ENCODE measurements at regions not wholly inside any gene's neighbourhood (a gene's known extent, or its start where the extent isn't known, plus 50 kb on each side); places are given as distances from the start of the nearest gene placed in this dataset.

GRCh38 chr11:97136067-97136466, 746.3 kb downstream of the JRKL start:
- ATAC-seq, result no peak
- in situ Hi-C loops (cut with MboI) (loop anchor here (5.0 kb wide), 1 partner anchor 674 kb away; no protein-coding TSS in a partner anchor), intact Hi-C loops (cut with micrococcal nuclease; ENCODE audit: unreplicated experiment) (no loop called here)
- H3K4me2 ChIP-seq (ENCODE audit: control insufficient read depth, insufficient read depth), result no peak overlapping the region
- H3K27ac ChIP-seq (ENCODE audit: control insufficient read depth, insufficient read depth), result no peak overlapping the region
- H3K27me3 ChIP-seq (replicated peaks in 1 of 2; ENCODE audit: control insufficient read depth in 2 of 2, insufficient read depth in 2 of 2, low read length in 1 of 2), result no peaks in the 10 kb centered on the region
- H3K4me1 ChIP-seq (ENCODE audit: control insufficient read depth, insufficient read depth, low read length), result no peaks in the 10 kb centered on the region
- H4K20me1 ChIP-seq (ENCODE audit: control insufficient read depth, insufficient read depth), result no peaks in the 10 kb centered on the region
- H3K79me2 ChIP-seq (ENCODE audit: control insufficient read depth, insufficient read depth, low read length), result no peaks in the 10 kb centered on the region
- no peaks in the 10 kb centered on the region for H3K36me3 ChIP-seq (ENCODE audit: control insufficient read depth in 2 of 2, insufficient read depth in 2 of 2, low read length in 1 of 2)
- WGBS (ENCODE audit: insufficient coverage, insufficient replicate concordance, low lambda C conversion rate, missing lambda C conversion rate), result 0% methylated on average over 1 of the region's 1 CpG
- no peak for DNase-seq (ENCODE audit: low read depth, low spot score)
- no peak overlapping the region for H3K4me3 ChIP-seq
- no TSS peak for BruUV-seq (replicated peaks)
- CTCF ChIA-PET, result no interaction called here
- SMC1A ChIA-PET (ENCODE audit: uncharacterized antibody, unreplicated experiment), result interaction anchor here (1.1 kb wide), 2 partner anchors 8 to 27 kb away, joined by 3 read pairs; no protein-coding TSS in a partner anchor
- no peak for FAIRE-seq
- POLR2A ChIA-PET, result no interaction called here
- H3K9ac ChIP-seq (ENCODE audit: control insufficient read depth, insufficient read depth, low read length), result no peak overlapping the region
- H2AFZ ChIP-seq (ENCODE audit: control insufficient read depth, low read depth, low read length), result no peak overlapping the region
- TF ChIP-seq E2F8 (IDR thresholded peaks at IDR 0.05; ENCODE audit: low read depth, partially characterized antibody) (no peak), MAX (IDR thresholded peaks at IDR 0.05; ENCODE audit: low read depth, low read length) (no peak), NRF1 (conservative IDR thresholded peaks at IDR 0.05; ENCODE audit: low read depth, low read length) (no peak), POLR2AphosphoS5 (IDR thresholded peaks at IDR 0.05; ENCODE audit: low read length) (no peak), SREBF2 (IDR thresholded peaks at IDR 0.05; ENCODE audit: low read length) (no peak), SUPT20H (IDR thresholded peaks at IDR 0.05; ENCODE audit: borderline replicate concordance, control insufficient read depth, low read depth, low read length) (no peak), JUNB (IDR thresholded peaks at IDR 0.05) (0 out of 2 replicates have a peak, but pooled peaks have one; percentile 9), NR2F1 (conservative IDR thresholded peaks at IDR 0.05) (no peak)
- no peaks in the 10 kb centered on the region for H3K9me3 ChIP-seq (replicated peaks; ENCODE audit: control insufficient read depth, insufficient read depth, low read length)
- RAD21 ChIA-PET (ENCODE audit: unreplicated experiment), result no interaction called here

Data from GM12878 (cell line).